ENCODE measurements at regions not wholly inside any gene's neighbourhood (a gene's known extent, or its start where the extent isn't known, plus 50 kb on each side); places are given as distances from the start of the nearest gene placed in this dataset.

DNA sequence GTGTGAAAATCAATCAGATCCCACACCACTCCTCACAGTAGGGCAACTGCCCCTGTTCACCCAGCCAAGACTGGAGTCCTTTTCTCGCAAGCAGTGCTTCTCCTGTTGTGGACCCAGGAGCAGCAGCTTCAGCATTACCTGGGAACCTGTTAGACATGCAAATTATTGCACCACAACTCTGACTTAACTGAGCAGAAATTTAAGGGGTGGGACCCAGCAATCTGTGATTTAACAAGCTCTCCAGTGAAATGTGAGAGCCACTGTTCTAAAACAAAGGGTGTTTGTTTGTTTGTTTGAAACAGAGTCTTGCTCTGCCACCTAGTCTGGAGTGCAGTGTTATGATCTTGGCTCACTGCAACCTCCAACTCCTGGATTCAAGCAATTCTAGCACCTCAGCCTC is 591.4 kb downstream of the SOX6 start:
- H3K27me3 ChIP-seq (ENCODE audit: control insufficient read depth in 2 of 2, insufficient read depth in 1 of 2, low read length in 1 of 2): no peaks in the 10 kb centered on the region
- H3K4me3 ChIP-seq (ENCODE audit: low read length in 2 of 2): no peak overlapping the region
- H3K4me1 ChIP-seq (ENCODE audit: control insufficient read depth in 2 of 2, insufficient read depth in 2 of 2, low read length in 2 of 2): no peaks in the 10 kb centered on the region
- H3K36me3 ChIP-seq (ENCODE audit: control insufficient read depth in 2 of 2, insufficient read depth in 2 of 2, low read length in 1 of 2): no peaks in the 10 kb centered on the region
- no peak for DNase-seq (ENCODE audit: low read depth in 6 of 9, low spot score in 9 of 9)
- H3K27ac ChIP-seq (ENCODE audit: low read depth in 1 of 2, low read length in 1 of 2): no peak overlapping the region
- 95% methylated on average over 1 of the region's 1 CpG for WGBS
- H3K9me3 ChIP-seq (ENCODE audit: control insufficient read depth in 2 of 2, insufficient read depth in 1 of 2, low read length in 1 of 2): peaks cover 0 to 3% of the 10 kb centered on the region in 2 donors

DNA sequence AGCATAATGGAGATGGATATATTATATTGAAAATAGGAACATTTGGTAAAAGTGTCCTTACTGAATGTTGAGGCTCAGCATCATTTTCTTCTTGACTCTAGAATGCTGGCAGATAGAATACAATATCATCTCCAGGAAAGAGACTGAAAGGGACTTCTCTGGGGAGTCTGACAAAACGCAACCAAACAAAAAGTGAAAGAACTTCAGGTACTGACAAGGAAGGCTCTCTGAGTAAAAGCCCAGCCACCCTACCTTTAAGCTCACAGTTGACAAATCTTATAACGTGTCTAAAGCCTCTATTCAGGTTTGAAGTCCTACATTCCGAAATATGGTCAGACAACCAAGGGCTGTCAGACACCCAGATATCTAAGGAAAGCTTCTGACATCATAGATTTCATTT is 590.8 kb downstream of the SOX6 start:
- H3K36me3 ChIP-seq (ENCODE audit: control insufficient read depth in 2 of 2, insufficient read depth in 2 of 2, low read length in 1 of 2): no peaks in the 10 kb centered on the region
- no peaks in the 10 kb centered on the region for H3K9me3 ChIP-seq (ENCODE audit: control insufficient read depth in 2 of 2, insufficient read depth in 1 of 2, low read length in 1 of 2)
- 89% methylated on average over 3 of the region's 3 CpGs for WGBS
- no peak overlapping the region for H3K27ac ChIP-seq (ENCODE audit: low read depth in 1 of 2, low read length in 1 of 2)
- DNase-seq (ENCODE audit: low read depth in 6 of 9, low spot score in 9 of 9): no peak
- H3K27me3 ChIP-seq (ENCODE audit: control insufficient read depth in 2 of 2, insufficient read depth in 1 of 2, low read length in 1 of 2): no peaks in the 10 kb centered on the region
- no peak overlapping the region for H3K4me3 ChIP-seq (ENCODE audit: low read length in 2 of 2)
- H3K4me1 ChIP-seq (ENCODE audit: control insufficient read depth in 2 of 2, insufficient read depth in 2 of 2, low read length in 2 of 2): no peaks in the 10 kb centered on the region

DNA sequence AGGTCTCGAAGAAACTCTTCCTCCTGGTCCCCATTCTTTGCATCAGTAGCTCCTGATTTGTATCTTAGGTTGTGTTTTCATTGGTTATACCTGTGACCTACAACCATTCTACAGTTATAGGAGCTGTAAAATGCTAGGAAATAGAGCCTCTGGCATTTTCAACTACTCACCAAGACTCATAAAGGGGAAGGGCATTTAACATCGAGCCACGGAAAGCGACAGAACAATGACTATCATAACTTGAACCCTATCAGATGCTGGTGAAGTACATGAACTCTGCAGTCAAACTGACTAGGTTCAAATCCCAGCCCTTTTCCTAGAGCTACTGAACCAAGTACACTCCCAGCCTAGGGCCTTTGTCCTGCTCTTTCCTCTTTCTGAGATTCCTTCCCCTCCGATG is 588.0 kb downstream of the SOX6 start:
- no peaks in the 10 kb centered on the region for H3K9me3 ChIP-seq (ENCODE audit: control insufficient read depth in 2 of 2, insufficient read depth in 1 of 2, low read length in 1 of 2)
- no peak for DNase-seq (ENCODE audit: low read depth in 6 of 9, low spot score in 9 of 9)
- H3K4me1 ChIP-seq (ENCODE audit: control insufficient read depth in 2 of 2, insufficient read depth in 2 of 2, low read length in 2 of 2): no peaks in the 10 kb centered on the region
- H3K36me3 ChIP-seq (ENCODE audit: control insufficient read depth in 2 of 2, insufficient read depth in 2 of 2, low read length in 1 of 2): no peaks in the 10 kb centered on the region
- H3K27me3 ChIP-seq (ENCODE audit: control insufficient read depth in 2 of 2, insufficient read depth in 1 of 2, low read length in 1 of 2): no peaks in the 10 kb centered on the region
- WGBS: 96% methylated on average over 5 of the region's 5 CpGs
- no peak overlapping the region for H3K27ac ChIP-seq (ENCODE audit: low read depth in 1 of 2, low read length in 1 of 2)
- no peak overlapping the region for H3K4me3 ChIP-seq (ENCODE audit: low read length in 2 of 2)

DNA sequence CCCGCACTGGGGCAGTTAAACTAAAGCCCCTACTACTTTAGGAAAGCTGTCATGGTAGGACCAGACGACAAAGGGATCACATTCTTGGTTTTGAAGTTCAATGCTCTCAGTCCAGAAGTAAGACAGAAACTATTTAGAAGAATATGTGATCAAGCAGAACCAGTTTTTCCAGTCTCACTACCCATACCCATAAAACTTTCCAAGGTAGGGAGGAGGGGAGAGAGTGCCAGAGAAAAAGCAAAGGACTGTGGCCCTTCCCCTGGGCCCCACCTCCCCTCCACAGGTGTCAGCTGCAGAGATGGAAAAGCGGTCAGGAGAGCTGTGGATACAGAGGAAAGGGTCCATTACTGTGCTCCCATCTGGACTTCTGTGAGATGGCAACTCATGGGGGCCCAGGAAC is 587.1 kb downstream of the SOX6 start:
- Histone ChIP-seq H3K27ac (ENCODE audit: low read depth in 1 of 2, low read length in 1 of 2) (no peak overlapping the region), H3K36me3 (ENCODE audit: control insufficient read depth in 2 of 2, insufficient read depth in 2 of 2, low read length in 1 of 2) (no peaks in the 10 kb centered on the region), H3K4me3 (ENCODE audit: low read length in 2 of 2) (no peak overlapping the region), H3K4me1 (ENCODE audit: control insufficient read depth in 2 of 2, insufficient read depth in 2 of 2, low read length in 2 of 2) (no peaks in the 10 kb centered on the region), H3K27me3 (ENCODE audit: control insufficient read depth in 2 of 2, insufficient read depth in 1 of 2, low read length in 1 of 2) (no peaks in the 10 kb centered on the region), H3K9me3 (ENCODE audit: control insufficient read depth in 2 of 2, insufficient read depth in 1 of 2, low read length in 1 of 2) (no peaks in the 10 kb centered on the region)
- 89% methylated on average over 3 of the region's 3 CpGs for WGBS
- DNase-seq (ENCODE audit: low read depth in 6 of 9, low spot score in 9 of 9): no peak

DNA sequence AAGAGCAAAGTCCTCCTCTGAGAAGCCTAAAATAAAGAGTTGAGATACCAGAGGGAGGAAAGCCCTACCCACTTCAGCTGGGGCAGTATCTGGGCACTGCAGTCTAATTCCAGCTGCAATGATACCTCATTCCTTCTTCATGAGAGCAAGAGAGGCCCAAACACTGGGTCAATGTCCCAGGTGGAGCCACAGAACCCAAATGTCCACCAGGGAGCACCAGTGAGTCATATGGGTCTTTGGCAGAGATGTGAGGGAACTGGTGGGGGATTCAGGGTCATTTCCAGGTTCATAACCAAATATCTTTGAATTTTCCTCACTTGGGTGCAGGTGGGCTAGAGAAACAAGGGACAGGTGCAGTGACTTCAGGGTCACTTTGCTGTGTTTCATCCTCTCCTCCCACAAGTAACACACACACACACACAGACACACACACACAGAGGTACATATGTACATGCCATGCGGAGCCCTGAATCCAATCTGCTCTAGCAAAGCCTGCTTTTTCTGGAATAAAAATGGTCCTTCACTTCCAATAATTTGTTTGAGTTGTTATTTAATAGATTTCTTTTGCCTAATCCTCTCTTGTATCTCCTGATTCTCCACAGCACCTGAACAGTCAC is 585.4 kb downstream of the SOX6 start:
- no peaks in the 10 kb centered on the region for H3K36me3 ChIP-seq (ENCODE audit: control insufficient read depth in 2 of 2, insufficient read depth in 2 of 2, low read length in 1 of 2)
- WGBS: 96% methylated on average over 1 of the region's 1 CpG

GRCh38 chr11:15772547-15772946 is 583.8 kb downstream of the SOX6 start:
- DNase-seq (ENCODE audit: low read depth in 6 of 9, low spot score in 9 of 9): no peak
- H3K4me1 ChIP-seq (ENCODE audit: control insufficient read depth in 2 of 2, insufficient read depth in 2 of 2, low read length in 2 of 2): no peaks in the 10 kb centered on the region
- H3K27me3 ChIP-seq (ENCODE audit: control insufficient read depth in 2 of 2, insufficient read depth in 1 of 2, low read length in 1 of 2): no peaks in the 10 kb centered on the region
- H3K9me3 ChIP-seq (ENCODE audit: control insufficient read depth in 2 of 2, insufficient read depth in 1 of 2, low read length in 1 of 2): no peaks in the 10 kb centered on the region
- WGBS: 88% methylated on average over 3 of the region's 3 CpGs
- H3K36me3 ChIP-seq (ENCODE audit: control insufficient read depth in 2 of 2, insufficient read depth in 2 of 2, low read length in 1 of 2): no peaks in the 10 kb centered on the region
- H3K27ac ChIP-seq (ENCODE audit: low read depth in 1 of 2, low read length in 1 of 2): no peak overlapping the region
- no peak overlapping the region for H3K4me3 ChIP-seq (ENCODE audit: low read length in 2 of 2)

More for the DNA sequence above, 585.4 kb downstream of the SOX6 start:
- H3K4me1 ChIP-seq (ENCODE audit: control insufficient read depth in 2 of 2, insufficient read depth in 2 of 2, low read length in 2 of 2): no peaks in the 10 kb centered on the region
- peak in 4 of 9 donors; percentile 4 to 16 (median 6) for DNase-seq (ENCODE audit: low read depth in 6 of 9, low spot score in 9 of 9)
- no peaks in the 10 kb centered on the region for H3K9me3 ChIP-seq (ENCODE audit: control insufficient read depth in 2 of 2, insufficient read depth in 1 of 2, low read length in 1 of 2)
- no peak overlapping the region for H3K4me3 ChIP-seq (ENCODE audit: low read length in 2 of 2)
- no peak overlapping the region for H3K27ac ChIP-seq (ENCODE audit: low read depth in 1 of 2, low read length in 1 of 2)
- H3K27me3 ChIP-seq (ENCODE audit: control insufficient read depth in 2 of 2, insufficient read depth in 1 of 2, low read length in 1 of 2): no peaks in the 10 kb centered on the region

- no peak overlapping the region for H3K4me3 ChIP-seq (ENCODE audit: low read length in 2 of 2)
- no peaks in the 10 kb centered on the region for H3K9me3 ChIP-seq (ENCODE audit: control insufficient read depth in 2 of 2, insufficient read depth in 1 of 2, low read length in 1 of 2)
- H3K27me3 ChIP-seq (ENCODE audit: control insufficient read depth in 2 of 2, insufficient read depth in 1 of 2, low read length in 1 of 2): no peaks in the 10 kb centered on the region
- no peak overlapping the region for H3K27ac ChIP-seq (ENCODE audit: low read depth in 1 of 2, low read length in 1 of 2)
- H3K36me3 ChIP-seq (ENCODE audit: control insufficient read depth in 2 of 2, insufficient read depth in 2 of 2, low read length in 1 of 2): no peaks in the 10 kb centered on the region
- no peak for DNase-seq (ENCODE audit: low read depth in 6 of 9, low spot score in 9 of 9)
- H3K4me1 ChIP-seq (ENCODE audit: control insufficient read depth in 2 of 2, insufficient read depth in 2 of 2, low read length in 2 of 2): no peaks in the 10 kb centered on the region
Measured at GRCh38 chr11:15772981-15773380, 583.4 kb downstream of the SOX6 start.

DNA sequence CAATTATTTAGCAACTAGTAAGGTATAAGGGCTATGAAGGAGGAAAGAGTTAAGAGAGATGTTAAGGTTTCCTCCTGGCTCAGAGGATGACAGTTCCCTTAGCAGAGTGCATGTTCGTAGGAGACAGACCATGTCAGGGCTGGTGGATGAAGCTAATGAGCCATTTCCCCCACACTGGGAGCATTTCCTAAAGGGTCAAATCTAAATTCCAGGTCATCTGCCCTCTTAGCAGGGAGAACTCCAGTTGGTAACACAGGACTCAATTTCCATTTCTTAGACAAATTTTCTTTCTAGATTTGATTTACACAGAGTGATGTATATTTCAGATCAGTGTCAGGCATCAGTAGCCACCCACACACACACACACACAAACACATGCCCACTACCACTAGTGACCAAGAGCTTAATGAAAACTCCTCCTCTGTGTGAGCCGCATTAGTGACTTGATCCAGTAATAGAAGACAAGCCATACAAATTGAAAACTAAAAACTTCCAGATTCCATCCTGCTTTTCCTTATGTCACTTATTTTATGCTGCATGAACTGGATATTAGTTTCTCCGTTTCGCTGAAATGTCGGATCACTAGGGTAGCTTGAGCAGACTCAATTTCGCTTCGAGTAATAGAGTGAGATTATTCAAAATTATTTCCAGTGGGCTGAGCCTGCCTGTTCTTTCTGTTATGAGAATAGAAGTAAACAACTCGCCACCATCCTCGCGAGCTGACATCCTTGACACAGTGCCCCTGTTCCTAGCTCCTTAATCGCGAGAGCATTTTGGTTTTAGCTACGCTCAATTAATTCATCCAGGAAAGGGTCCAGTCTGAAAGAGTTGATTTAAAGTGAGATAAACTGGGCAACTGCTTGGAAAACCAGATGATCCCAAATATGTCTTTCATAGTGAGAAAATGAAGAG is 582.6 kb downstream of the SOX6 start:
- Histone ChIP-seq H3K27me3 (ENCODE audit: control insufficient read depth in 2 of 2, insufficient read depth in 1 of 2, low read length in 1 of 2) (no peaks in the 10 kb centered on the region), H3K4me1 (ENCODE audit: control insufficient read depth in 2 of 2, insufficient read depth in 2 of 2, low read length in 2 of 2) (no peaks in the 10 kb centered on the region), H3K36me3 (ENCODE audit: control insufficient read depth in 2 of 2, insufficient read depth in 2 of 2, low read length in 1 of 2) (no peaks in the 10 kb centered on the region), H3K9me3 (ENCODE audit: control insufficient read depth in 2 of 2, insufficient read depth in 1 of 2, low read length in 1 of 2) (no peaks in the 10 kb centered on the region), H3K27ac (ENCODE audit: low read depth in 1 of 2, low read length in 1 of 2) (no peak overlapping the region), H3K4me3 (ENCODE audit: low read length in 2 of 2) (no peak overlapping the region)
- 91% methylated on average over 13 of the region's 13 CpGs for WGBS
- no peak for DNase-seq (ENCODE audit: low read depth in 6 of 9, low spot score in 9 of 9)

- DNase-seq (ENCODE audit: low read depth in 6 of 9, low spot score in 9 of 9): no peak
Measured at GRCh38 chr11:15774388-15774939, 581.9 kb downstream of the SOX6 start.

More at GRCh38 chr11:15774388-15774939, 581.9 kb downstream of the SOX6 start:
- Histone ChIP-seq H3K4me1 (ENCODE audit: control insufficient read depth in 2 of 2, insufficient read depth in 2 of 2, low read length in 2 of 2) (no peaks in the 10 kb centered on the region), H3K27ac (ENCODE audit: low read depth in 1 of 2, low read length in 1 of 2) (no peak overlapping the region), H3K36me3 (ENCODE audit: control insufficient read depth in 2 of 2, insufficient read depth in 2 of 2, low read length in 1 of 2) (no peaks in the 10 kb centered on the region), H3K9me3 (ENCODE audit: control insufficient read depth in 2 of 2, insufficient read depth in 1 of 2, low read length in 1 of 2) (no peaks in the 10 kb centered on the region), H3K4me3 (ENCODE audit: low read length in 2 of 2) (no peak overlapping the region), H3K27me3 (ENCODE audit: control insufficient read depth in 2 of 2, insufficient read depth in 1 of 2, low read length in 1 of 2) (no peaks in the 10 kb centered on the region)
- WGBS: 61% methylated on average over 4 of the region's 4 CpGs
